ENCODE measurements at regions not wholly inside any gene's neighbourhood (a gene's known extent, or its start where the extent isn't known, plus 50 kb on each side); places are given as distances from the start of the nearest gene placed in this dataset.
"Not testable (repeated sequence)": the region's sequence is repeated elsewhere in the genome, so short reads cannot be mapped to it uniquely, and the experiment has no call there.

DNA sequence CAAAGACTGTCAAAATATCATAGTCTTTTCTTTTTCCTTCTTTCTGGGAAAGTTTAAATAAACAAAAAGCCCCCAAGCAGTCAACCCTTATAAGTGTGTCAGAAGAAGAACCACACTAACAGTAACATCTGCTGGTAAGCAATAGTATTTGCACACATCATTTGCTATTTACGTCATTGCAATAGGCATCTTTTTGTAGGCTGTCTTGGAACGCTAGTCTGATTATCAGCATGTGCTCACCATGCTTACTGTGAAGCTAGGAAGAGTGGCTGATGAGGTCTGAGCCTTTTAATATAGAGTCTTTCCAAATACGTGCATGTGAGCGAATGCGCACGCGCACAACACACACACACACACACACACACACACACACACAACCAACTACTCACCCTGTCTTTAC is 599.0 kb upstream of the TPK1 start:
- no peak for FAIRE-seq

DNA sequence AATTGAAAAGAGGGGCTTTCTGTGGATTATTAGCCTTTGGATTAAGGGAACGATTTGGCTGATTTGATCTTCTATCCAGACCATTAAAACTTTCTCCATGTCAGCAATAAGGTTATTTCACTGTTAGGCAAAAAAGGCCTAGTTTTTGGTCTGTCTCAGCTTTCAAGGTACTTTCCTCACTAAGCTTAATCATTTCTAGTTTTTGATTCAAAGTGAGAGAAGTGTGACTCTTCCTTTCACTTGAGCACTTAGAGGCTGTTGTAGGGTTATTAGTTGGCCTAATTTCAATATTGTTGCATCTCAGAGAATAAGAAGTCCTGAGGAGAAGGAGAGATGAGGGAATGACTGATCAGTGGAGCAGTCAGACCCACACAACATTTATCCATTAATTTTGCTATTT is 596.0 kb upstream of the TPK1 start:
- no peak for FAIRE-seq

DNA sequence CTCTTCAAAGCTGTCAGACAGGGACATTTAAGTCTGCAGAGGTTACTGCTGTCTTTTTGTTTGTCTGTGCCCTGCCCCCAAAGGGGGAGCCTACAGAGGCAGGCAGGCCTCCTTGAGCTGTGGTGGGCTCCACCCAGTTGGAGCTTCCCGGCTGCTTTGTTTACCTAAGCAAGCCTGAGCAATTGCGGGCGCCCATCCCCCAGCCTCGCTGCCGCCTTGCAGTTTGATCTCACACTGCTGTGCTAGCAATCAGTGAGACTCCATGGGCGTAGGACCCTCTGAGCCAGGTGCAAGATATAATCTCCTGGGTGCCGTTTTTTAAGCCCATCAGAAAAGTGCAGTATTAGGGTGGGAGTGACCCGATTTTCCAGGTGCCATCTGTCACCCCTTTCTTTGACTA is 582.6 kb upstream of the TPK1 start:
- FAIRE-seq: not testable (repeated sequence)

- FAIRE-seq: no peak
These were observed 575.2 kb upstream of the TPK1 start for GRCh38 chr7:145411066-145411465.

DNA sequence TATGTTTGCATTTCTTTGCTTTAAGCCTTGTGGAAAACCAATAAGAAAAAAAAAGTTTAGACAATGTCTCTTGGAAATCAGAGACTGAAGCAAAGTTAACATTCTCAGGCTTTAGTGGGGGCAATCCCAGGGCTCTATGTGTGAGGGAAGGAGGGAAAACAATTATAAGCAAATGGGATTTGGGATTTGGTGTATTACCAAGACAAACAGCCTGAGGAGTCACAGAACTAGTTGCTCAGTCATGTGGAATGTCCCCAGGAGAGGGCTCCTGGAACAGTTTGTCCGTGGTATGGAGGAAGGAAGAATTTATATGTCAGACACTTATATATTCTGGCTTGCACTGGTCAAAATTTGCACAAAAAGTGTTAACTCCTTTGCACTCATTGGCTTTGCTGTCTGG is 562.9 kb upstream of the TPK1 start:
- no peak for FAIRE-seq

- no peak for FAIRE-seq
These were observed 558.3 kb upstream of the TPK1 start for GRCh38 chr7:145394126-145394525.

DNA sequence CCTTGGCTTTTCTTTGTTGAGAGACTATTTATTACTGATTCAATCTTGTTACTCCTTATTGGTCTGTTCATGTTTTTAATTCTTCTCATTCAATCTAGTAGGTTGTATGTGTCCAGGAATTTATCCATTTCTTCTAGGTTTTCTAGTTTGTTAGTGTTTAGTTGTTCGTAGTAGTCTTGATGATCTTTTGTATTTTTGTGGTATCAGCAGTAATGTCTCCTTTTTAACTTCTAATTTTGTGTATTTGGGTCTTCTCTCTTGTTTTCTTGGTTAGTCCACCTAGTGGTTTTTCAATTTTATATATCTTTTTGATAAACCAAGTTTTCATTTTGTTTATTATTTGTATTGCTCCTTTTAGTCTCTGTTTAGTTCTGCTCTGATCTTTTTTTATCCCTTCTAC is 546.9 kb upstream of the TPK1 start:
- no peak for FAIRE-seq

DNA sequence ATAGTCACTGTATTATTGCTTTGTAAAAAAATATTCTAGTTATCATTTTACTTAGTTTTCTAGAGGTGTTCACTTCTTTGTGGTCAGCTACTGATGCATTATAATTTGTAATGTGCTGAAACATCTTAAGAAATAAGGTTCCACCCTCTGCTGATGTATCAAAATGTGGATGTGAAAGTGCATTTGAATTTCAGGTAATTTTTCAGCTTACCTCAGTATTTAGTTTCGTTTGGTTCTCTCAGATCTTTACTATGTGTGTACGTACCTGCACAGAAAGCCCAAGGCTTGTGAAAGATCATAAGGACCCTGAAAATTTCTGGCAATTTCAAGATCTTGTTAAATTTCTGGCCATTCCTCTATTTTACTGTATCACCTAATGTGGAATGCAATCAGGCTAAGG is 542.3 kb upstream of the TPK1 start:
- no peak for FAIRE-seq

DNA sequence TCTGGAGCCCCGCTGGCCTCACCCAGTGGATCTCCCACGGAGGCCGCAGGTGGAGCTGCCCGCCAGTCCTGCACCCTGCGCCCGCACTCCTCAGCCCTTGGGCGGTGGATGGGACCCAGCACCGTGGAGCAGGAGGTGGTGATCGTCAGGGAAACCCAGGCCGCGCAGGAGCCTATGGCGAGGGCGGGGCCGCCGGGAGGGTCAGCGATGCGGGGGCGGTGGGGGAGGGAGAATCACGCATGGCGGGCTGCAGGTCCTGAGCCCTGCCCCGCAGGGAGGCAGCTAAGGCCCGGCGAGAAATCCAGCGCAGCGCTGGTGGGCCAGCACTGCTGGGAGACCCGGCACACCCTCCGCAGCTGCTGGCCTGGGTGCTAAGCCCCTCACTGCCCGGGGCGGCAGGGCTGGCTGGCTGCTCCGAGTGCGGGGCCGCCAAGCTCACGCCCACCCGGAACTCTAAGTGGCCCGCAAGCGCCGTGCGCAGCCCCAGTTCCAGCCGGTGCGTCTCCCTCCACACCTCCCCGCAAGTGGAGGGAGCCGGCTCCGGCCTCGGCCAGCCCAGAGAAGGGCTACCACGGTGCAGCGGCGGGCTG is 524.8 kb upstream of the TPK1 start:
- FAIRE-seq: no peak

GRCh38 chr7:145350334-145350733 is 514.5 kb upstream of the TPK1 start:
- FAIRE-seq: no peak

DNA sequence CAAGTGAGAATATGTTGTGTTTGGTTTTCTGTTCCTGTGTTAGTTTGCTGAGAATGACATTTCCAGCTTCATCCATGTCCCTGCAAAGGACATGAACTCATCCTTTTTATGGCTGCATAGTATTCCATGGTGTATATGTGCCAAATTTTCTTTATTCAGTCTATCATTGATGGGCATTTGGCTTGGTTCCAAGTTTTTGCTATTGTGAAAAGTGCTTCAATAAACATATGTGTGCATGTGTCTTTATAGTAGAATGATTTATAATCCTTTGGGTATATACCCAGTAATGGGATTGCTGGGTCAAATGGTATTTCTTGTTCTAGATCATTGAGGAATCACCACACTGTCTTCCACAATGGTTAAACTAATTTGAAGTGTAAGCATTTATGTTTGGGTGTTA is 513.6 kb upstream of the TPK1 start:
- FAIRE-seq: not testable (repeated sequence)

DNA sequence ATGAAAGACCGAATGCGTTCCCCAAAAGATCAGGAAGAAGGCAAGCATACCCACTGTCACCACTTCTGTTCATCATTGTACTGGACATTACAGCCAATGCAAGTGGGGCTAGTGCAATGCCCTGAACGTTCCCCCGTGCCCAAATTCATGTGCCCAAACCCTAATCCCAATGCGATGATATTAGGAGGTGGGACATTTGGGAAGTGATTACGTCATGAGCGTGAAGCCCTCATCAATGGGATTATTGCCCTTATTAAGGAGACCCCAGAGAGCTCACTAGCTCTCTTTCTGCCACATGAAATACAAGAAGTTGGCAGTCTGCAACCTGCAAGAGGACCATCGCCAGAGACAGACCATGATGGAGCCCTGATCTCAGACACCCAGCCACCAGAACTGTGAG is 511.4 kb upstream of the TPK1 start:
- FAIRE-seq: no peak

GRCh38 chr7:145339319-145339718 is 503.5 kb upstream of the TPK1 start:
- FAIRE-seq: no peak

- no peak for FAIRE-seq
These were observed 495.7 kb upstream of the TPK1 start for GRCh38 chr7:145331522-145331921.

DNA sequence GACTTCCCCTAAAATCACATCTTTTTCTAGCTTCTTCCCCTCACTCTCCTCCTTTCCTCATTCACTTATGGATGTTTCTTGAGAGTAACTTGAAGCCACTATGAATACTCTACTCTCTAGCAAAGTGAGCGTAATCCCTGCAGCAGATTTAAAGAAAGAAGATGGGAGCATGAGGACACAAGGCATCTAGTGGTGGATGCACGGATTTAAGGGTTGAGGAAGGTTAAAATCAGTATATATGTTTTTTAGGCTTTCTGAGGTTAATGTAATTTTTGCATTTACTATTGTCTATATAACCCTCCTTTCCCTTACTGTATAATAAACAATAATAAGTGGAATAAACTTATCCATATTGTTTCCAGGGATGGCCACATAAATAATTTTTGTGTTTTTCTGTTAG is 495.2 kb upstream of the TPK1 start:
- no peak for FAIRE-seq

- FAIRE-seq: no peak
These were observed 491.8 kb upstream of the TPK1 start for GRCh38 chr7:145327646-145328045.

GRCh38 chr7:145324081-145324480 is 488.2 kb upstream of the TPK1 start:
- FAIRE-seq: no peak

DNA sequence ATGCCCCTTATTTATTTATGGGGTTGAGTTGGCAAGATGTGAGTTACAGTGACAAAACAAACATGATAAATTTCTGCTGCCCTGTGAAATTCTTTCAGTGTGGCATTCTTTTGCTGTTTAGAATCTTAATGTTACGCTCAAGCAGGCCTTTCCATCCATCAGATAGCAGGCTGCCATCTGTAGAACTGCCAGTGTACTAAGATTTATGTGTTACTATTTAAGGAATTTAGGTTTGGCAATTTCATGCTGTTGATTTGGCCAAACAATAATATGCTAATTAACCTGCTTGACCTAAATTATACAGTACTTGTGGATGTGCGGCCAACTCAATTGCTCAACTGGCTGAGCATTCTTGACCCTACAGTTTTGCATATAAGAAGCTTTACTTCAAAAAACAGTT is 477.7 kb upstream of the TPK1 start:
- FAIRE-seq: no peak

DNA sequence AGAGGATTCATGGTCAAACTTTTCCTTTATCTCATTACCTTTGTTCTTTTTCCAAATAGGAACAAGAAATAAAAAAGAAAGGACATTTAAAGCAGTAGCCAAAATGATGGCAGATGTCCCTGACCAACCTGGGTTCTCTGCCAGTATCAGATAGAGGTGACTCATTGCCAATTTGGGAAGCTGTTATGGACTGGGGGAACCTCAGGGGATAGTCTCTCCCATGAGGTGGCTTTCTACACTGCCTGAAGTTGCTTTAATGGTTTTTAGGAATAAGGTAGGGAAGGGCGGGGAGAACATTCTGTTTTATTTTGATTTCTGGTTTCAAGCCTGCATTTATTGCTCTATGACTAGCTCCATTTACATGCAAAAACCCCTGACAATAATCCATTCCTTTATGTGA is 457.9 kb upstream of the TPK1 start:
- no peak for FAIRE-seq

GRCh38 chr7:145293228-145293701 is 457.4 kb upstream of the TPK1 start:
- no peak for FAIRE-seq

- no peak for FAIRE-seq
These were observed 453.5 kb upstream of the TPK1 start for GRCh38 chr7:145289384-145289783.

DNA sequence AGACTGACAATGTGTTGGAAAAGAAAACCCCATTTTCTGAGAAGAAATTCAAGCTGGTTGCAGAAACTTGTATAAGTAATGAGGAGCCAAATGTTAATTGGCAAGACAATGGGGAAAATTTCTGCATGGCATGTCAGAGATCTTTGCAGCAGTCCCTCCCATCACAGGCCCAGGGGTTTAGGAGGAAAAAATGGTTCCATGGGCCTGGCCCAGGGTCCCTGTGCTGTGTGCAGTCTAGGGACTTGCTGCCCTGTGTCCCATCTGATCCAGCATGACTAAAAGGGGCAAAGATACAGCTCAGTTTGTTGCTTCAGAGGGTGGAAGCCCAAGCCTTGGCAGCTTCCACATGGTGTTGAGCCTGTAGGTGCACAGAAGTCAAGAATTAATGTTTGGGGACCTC is 440.3 kb upstream of the TPK1 start:
- FAIRE-seq: no peak

DNA sequence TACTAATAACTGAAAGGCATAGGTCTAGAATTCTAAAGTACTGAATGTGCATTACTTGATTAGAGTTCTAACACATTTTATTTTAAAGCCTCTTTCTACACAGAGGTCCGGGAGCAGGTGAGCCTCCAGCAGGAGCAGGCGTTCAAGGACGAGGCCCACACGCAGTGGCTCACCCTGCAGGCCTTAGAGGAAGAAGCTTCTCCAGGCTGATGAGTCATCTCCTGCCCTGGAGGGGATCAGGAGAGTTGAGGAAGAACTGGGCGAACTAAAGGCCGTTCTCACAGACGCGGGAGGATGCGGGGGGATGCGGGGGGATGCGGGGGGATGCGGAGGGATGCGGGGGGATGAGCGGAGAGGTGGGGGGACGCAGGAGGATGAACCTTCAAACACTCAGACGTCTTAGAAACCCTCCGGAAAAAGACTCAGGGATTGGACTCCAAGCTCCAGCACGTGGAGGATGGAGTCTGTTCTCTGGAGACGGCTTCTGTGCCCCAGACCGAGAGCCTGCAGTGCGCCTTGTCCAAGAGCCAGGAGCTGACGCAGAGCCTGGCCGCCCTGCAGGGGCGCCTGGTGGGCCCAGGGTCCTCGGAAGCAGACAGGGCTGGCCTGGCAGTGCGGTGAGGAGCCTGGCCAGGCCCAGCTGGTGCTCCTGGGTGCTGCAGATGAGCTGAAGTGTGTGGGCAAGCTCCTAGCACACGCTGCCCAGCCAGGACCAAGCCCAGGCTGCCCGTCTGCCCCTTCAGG is 433.7 kb upstream of the TPK1 start:
- no peak for FAIRE-seq

- no peak for FAIRE-seq
These were observed 429.3 kb upstream of the TPK1 start for GRCh38 chr7:145265180-145265579.

DNA sequence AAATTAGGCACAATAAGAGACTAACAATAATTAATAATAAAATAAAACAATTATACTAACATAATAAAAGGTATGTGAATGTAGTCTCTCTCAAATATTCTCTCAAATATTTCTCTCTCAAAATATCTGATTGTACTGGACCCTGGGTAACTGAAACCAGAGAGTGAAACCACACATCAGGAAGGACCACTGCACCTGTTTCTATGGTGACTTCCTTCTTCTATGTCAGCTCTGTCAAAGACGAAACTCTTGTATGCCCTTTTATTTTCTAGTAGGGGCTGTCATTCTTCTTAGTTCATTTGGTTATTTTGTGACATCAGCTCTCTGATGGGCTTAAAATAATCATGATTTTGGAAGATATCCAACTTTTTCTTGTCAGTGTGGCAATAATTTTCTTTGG is 428.0 kb upstream of the TPK1 start:
- no peak for FAIRE-seq
